ENCODE measurements at regions not wholly inside any gene's neighbourhood (a gene's known extent, or its start where the extent isn't known, plus 50 kb on each side); places are given as distances from the start of the nearest gene placed in this dataset.

GRCh38 chr10:2951235-2951835 is 116.0 kb upstream of the PFKP start:
- WGBS (ENCODE audit: insufficient coverage), result 29% methylated on average over 7 of the region's 10 CpGs
- H2AFZ ChIP-seq (ENCODE audit: insufficient read depth, low read depth, low read length, poor library complexity, severe bottlenecking), result no peak overlapping the region
- ATAC-seq (ENCODE audit: low read depth), result no peak
- Mint-ChIP-seq H3K4me3 (no peak overlapping the region), H3K27ac (no peak overlapping the region), H3K4me1 (peaks cover 13% of the 10 kb centered on the region), H3K27me3 (peaks cover 44% of the 10 kb centered on the region), H3K9me3 (ENCODE audit: insufficient read depth) (peaks cover 6% of the 10 kb centered on the region)
- no peak overlapping the region for H3K9ac ChIP-seq (ENCODE audit: low read length)
- no peaks in the 10 kb centered on the region for H3K79me2 ChIP-seq (ENCODE audit: control insufficient read depth, insufficient read depth, low read length)
- DNase-seq, result no peak
- H3K4me3 ChIP-seq (ENCODE audit: control extremely low read depth in 1 of 5, extremely low read depth in 1 of 5, insufficient read depth in 1 of 5, low read depth in 2 of 5, low read length in 4 of 5), result no peak overlapping the region
- TF ChIP-seq CTCF (IDR thresholded peaks at IDR 0.05) (no peak), EZH2 (IDR thresholded peaks at IDR 0.05; ENCODE audit: borderline replicate concordance, insufficient read depth, low read depth, low read length, poor library complexity, severe bottlenecking) (no peak)
- H3K27ac ChIP-seq (ENCODE audit: low read length in 2 of 2), result no peak overlapping the region
- CTCF ChIA-PET, result interaction anchor here (0.7 kb wide), 1 partner anchor 92 kb away, joined by 4 read pairs; no protein-coding TSS in a partner anchor
- H3K9me3 ChIP-seq (ENCODE audit: control extremely low read depth in 1 of 3, control insufficient read depth in 2 of 3, insufficient read depth in 1 of 3, low read length in 2 of 3), result peaks cover 0 to 4% (median 0%) of the 10 kb centered on the region in 3 donors
- no peak overlapping the region for H3K4me2 ChIP-seq (replicated peaks; ENCODE audit: low read depth, low read length, poor library complexity, severe bottlenecking)
- intact Hi-C loops (cut with micrococcal nuclease), result no loop called here
- H3K4me1 ChIP-seq (ENCODE audit: control insufficient read depth in 2 of 2, insufficient read depth in 2 of 2, low read length in 2 of 2), result peaks cover 0 to 4% of the 10 kb centered on the region in 2 donors
- peaks cover 0 to 12% (median 3%) of the 10 kb centered on the region in 4 experiments for H3K27me3 ChIP-seq (replicated peaks in 1 of 4; ENCODE audit: control extremely low read depth in 1 of 4, control insufficient read depth in 3 of 4, insufficient read depth in 4 of 4, low read length in 3 of 4)
- H3K36me3 ChIP-seq (replicated peaks in 1 of 2; ENCODE audit: control extremely low read depth in 1 of 2, control insufficient read depth in 1 of 2, extremely low read depth in 1 of 2, insufficient read depth in 2 of 2, low read length in 1 of 2), result no peaks in the 10 kb centered on the region
- H4K20me1 ChIP-seq (ENCODE audit: control insufficient read depth, insufficient read depth, low read length, poor library complexity, severe bottlenecking), result no peaks in the 10 kb centered on the region
- POLR2A ChIA-PET, result no interaction called here

GRCh38 chr10:2950546-2950945 is 116.8 kb upstream of the PFKP start:
- 73% methylated on average over 5 of the region's 5 CpGs for WGBS (ENCODE audit: insufficient coverage)
- H3K4me3 ChIP-seq (ENCODE audit: control extremely low read depth in 1 of 5, extremely low read depth in 1 of 5, insufficient read depth in 1 of 5, low read depth in 2 of 5, low read length in 4 of 5), result no peak overlapping the region
- TF ChIP-seq EZH2 (IDR thresholded peaks at IDR 0.05; ENCODE audit: borderline replicate concordance, insufficient read depth, low read depth, low read length, poor library complexity, severe bottlenecking), result no peak

More at GRCh38 chr10:2950546-2950945, 116.8 kb upstream of the PFKP start:
- Mint-ChIP-seq H3K4me3 (no peak overlapping the region), H3K27ac (no peak overlapping the region), H3K9me3 (ENCODE audit: insufficient read depth) (peaks cover 5% of the 10 kb centered on the region), H3K4me1 (peaks cover 13% of the 10 kb centered on the region), H3K27me3 (peaks cover 47% of the 10 kb centered on the region)
- H3K27me3 ChIP-seq (replicated peaks in 1 of 4; ENCODE audit: control extremely low read depth in 1 of 4, control insufficient read depth in 3 of 4, insufficient read depth in 4 of 4, low read length in 3 of 4), result peaks cover 0 to 12% (median 3%) of the 10 kb centered on the region in 4 experiments
- H4K20me1 ChIP-seq (ENCODE audit: control insufficient read depth, insufficient read depth, low read length, poor library complexity, severe bottlenecking), result no peaks in the 10 kb centered on the region
- H3K4me1 ChIP-seq (ENCODE audit: control insufficient read depth in 2 of 2, insufficient read depth in 2 of 2, low read length in 2 of 2), result peaks cover 0 to 4% of the 10 kb centered on the region in 2 donors
- no peaks in the 10 kb centered on the region for H3K36me3 ChIP-seq (replicated peaks in 1 of 2; ENCODE audit: control extremely low read depth in 1 of 2, control insufficient read depth in 1 of 2, extremely low read depth in 1 of 2, insufficient read depth in 2 of 2, low read length in 1 of 2)
- no peak overlapping the region for H2AFZ ChIP-seq (ENCODE audit: insufficient read depth, low read depth, low read length, poor library complexity, severe bottlenecking)
- DNase-seq, result no peak
- peaks cover 0 to 4% (median 0%) of the 10 kb centered on the region in 3 donors for H3K9me3 ChIP-seq (ENCODE audit: control extremely low read depth in 1 of 3, control insufficient read depth in 2 of 3, insufficient read depth in 1 of 3, low read length in 2 of 3)
- POLR2A ChIA-PET, result no interaction called here
- H3K79me2 ChIP-seq (ENCODE audit: control insufficient read depth, insufficient read depth, low read length), result no peaks in the 10 kb centered on the region
- H3K9ac ChIP-seq (ENCODE audit: low read length), result no peak overlapping the region
- CTCF ChIA-PET, result no interaction called here
- intact Hi-C loops (cut with micrococcal nuclease), result no loop called here
- no peak overlapping the region for H3K27ac ChIP-seq (ENCODE audit: low read length in 2 of 2)
- no peak overlapping the region for H3K4me2 ChIP-seq (replicated peaks; ENCODE audit: low read depth, low read length, poor library complexity, severe bottlenecking)
- no peak for ATAC-seq (ENCODE audit: low read depth)

All from B cell (primary cell).